MM.1S (cell line): ENCODE measurements at regions not wholly inside any gene's neighbourhood (a gene's known extent, or its start where the extent isn't known, plus 50 kb on each side); places are given as distances from the start of the nearest gene placed in this dataset.

Experiments used
- DNase-seq: peaks from one replicate; pipeline ENCODE4 v3.0.0-alpha.2; 2015
- H2AFZ ChIP-seq: fragments of 300-600 bp; sonication (generic); 2 replicates; pipeline ENCODE4 v1.6.0; 2016; ENCODE audit warnings: antibody characterized with exemption, low read length
- H3F3A ChIP-seq: fragments of 300-600 bp; sonication (generic); 2 replicates; pipeline ENCODE4 v1.6.1; 2016; ENCODE audit warnings: mild to moderate bottlenecking, antibody characterized with exemption, low read length, moderate library complexity, mixed read lengths; ENCODE audit not compliant: insufficient read depth
- H3K27ac ChIP-seq: fragments of 300-600 bp; sonication (generic); 2 replicates; pipeline ENCODE4 v1.5.1; 2016; ENCODE audit warnings: mild to moderate bottlenecking, low read length
- H3K27me3 ChIP-seq: fragments of 300-600 bp; sonication (generic); replicated peaks from 2 replicates; pipeline ENCODE4 v1.6.0; 2016; ENCODE audit warnings: low read length; ENCODE audit not compliant: insufficient read depth
- H3K36me3 ChIP-seq: fragments of 300-600 bp; sonication (generic); replicated peaks from 2 replicates; pipeline ENCODE4 v1.6.1; 2016; ENCODE audit warnings: mild to moderate bottlenecking, low read length, mixed read lengths; ENCODE audit not compliant: insufficient read depth
- H3K4me1 ChIP-seq: fragments of 300-600 bp; sonication (generic); 2 replicates; pipeline ENCODE4 v1.6.1; 2016; ENCODE audit warnings: low read length, mixed read lengths
- H3K4me2 ChIP-seq: fragments of 300-600 bp; sonication (generic); 2 replicates; pipeline ENCODE4 v1.6.0; 2016; ENCODE audit warnings: low read depth, low read length
- H3K4me3 ChIP-seq: fragments of 300-600 bp; sonication (generic); 2 replicates; pipeline ENCODE4 v1.5.1; 2016; ENCODE audit warnings: low read length, mixed read lengths
- H3K79me2 ChIP-seq: fragments of 300-600 bp; sonication (generic); 2 replicates; pipeline ENCODE4 v1.6.1; 2016; ENCODE audit warnings: mixed run types, low read length, mixed read lengths
- H3K9ac ChIP-seq: fragments of 300-600 bp; sonication (generic); 2 replicates; pipeline ENCODE4 v1.6.1; 2016; ENCODE audit warnings: low read length, mixed read lengths
- H3K9me2 ChIP-seq: fragments of 300-600 bp; sonication (generic); replicated peaks from 2 replicates; pipeline ENCODE4 v1.6.1; 2016; ENCODE audit warnings: mild to moderate bottlenecking, low read length, mixed read lengths; ENCODE audit not compliant: insufficient read depth
- H3K9me3 ChIP-seq: fragments of 300-600 bp; sonication (generic); replicated peaks from 2 replicates; pipeline ENCODE4 v1.6.1; 2016; ENCODE audit warnings: mild to moderate bottlenecking, low read length, mixed read lengths; ENCODE audit not compliant: insufficient read depth
- H4K20me1 ChIP-seq: fragments of 300-600 bp; sonication (generic); 2 replicates; pipeline ENCODE4 v1.6.1; 2016; ENCODE audit warnings: mild to moderate bottlenecking, low read length, moderate library complexity, mixed read lengths; ENCODE audit not compliant: insufficient read depth
- EZH2 ChIP-seq: fragments of 300-600 bp; sonication (generic); optimal IDR thresholded peaks from 2 replicates; pipeline ENCODE3; 2017; ENCODE audit warnings: low read depth, mild to moderate bottlenecking, antibody characterized with exemption, low read length, mixed read lengths
- EZH2phosphoT487 ChIP-seq: fragments of 300-600 bp; sonication (generic); IDR thresholded peaks from 2 replicates; pipeline ENCODE4 v1.6.1; 2018; ENCODE audit warnings: antibody characterized with exemption, low read length
- TF ChIP-seq, protein P1 (sequence below): fragments of 300-600 bp; sonication (generic); IDR thresholded peaks from 2 replicates; pipeline ENCODE4 v1.5.1; 2016; ENCODE audit warnings: antibody characterized with exemption, low read length, mixed read lengths

GRCh38 chr12:125271892-125272291 lies 206.7 kb downstream of the AACS start:
- Histone ChIP-seq H3K36me3 (no peaks in the 10 kb centered on the region), H3K9ac (no peak overlapping the region), H3K79me2 (no peaks in the 10 kb centered on the region), H3K9me3 (no peaks in the 10 kb centered on the region), H4K20me1 (no peaks in the 10 kb centered on the region), H3K4me3 (no peak overlapping the region), H3K27me3 (no peaks in the 10 kb centered on the region), H3K4me1 (no peaks in the 10 kb centered on the region), H3K9me2 (no peaks in the 10 kb centered on the region), H2AFZ (no peak overlapping the region), H3K4me2 (no peak overlapping the region), H3K27ac (no peak overlapping the region), H3F3A (no peaks in the 10 kb centered on the region)
- TF ChIP-seq EZH2phosphoT487 (no peak), EZH2 (no peak)
- TF ChIP-seq, protein P1, sequence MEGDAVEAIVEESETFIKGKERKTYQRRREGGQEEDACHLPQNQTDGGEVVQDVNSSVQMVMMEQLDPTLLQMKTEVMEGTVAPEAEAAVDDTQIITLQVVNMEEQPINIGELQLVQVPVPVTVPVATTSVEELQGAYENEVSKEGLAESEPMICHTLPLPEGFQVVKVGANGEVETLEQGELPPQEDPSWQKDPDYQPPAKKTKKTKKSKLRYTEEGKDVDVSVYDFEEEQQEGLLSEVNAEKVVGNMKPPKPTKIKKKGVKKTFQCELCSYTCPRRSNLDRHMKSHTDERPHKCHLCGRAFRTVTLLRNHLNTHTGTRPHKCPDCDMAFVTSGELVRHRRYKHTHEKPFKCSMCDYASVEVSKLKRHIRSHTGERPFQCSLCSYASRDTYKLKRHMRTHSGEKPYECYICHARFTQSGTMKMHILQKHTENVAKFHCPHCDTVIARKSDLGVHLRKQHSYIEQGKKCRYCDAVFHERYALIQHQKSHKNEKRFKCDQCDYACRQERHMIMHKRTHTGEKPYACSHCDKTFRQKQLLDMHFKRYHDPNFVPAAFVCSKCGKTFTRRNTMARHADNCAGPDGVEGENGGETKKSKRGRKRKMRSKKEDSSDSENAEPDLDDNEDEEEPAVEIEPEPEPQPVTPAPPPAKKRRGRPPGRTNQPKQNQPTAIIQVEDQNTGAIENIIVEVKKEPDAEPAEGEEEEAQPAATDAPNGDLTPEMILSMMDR = no peak
- DNase-seq = no peak

DNA sequence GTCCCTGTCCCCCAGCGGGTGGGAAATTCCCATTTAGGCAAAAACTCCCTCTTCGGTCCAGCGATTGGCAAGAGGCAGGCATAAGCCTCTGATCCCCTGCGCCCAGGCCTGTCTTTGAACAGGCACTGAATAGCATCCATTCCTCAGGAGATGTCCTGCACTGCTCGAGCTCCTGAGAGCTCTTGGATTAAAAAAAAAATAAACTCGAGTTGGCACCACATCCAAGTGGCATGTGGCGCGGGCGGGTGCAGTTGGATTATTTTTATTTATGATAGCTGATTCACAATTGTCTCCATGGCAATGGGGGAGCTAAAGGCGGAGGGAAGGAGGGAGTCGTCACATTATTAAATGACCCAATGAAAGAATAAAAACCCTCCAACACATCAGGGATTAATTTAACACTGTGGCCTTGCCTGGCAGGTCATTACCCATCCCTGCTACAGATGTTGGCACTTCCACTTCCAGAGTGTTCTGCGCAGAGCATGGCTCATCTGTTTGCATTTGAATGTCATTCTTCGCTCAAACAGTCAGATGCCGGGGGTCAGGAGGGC lies 207.2 kb downstream of the AACS start:
- Histone ChIP-seq H3K36me3 (no peaks in the 10 kb centered on the region), H3K4me3 (no peak overlapping the region), H3K9ac (no peak overlapping the region), H3K9me3 (no peaks in the 10 kb centered on the region), H3K9me2 (no peaks in the 10 kb centered on the region), H3K27ac (no peak overlapping the region), H4K20me1 (no peaks in the 10 kb centered on the region), H3K79me2 (no peaks in the 10 kb centered on the region), H3K27me3 (no peaks in the 10 kb centered on the region), H2AFZ (no peak overlapping the region), H3K4me1 (no peaks in the 10 kb centered on the region), H3F3A (no peaks in the 10 kb centered on the region), H3K4me2 (no peak overlapping the region)
- TF ChIP-seq EZH2phosphoT487 (no peak), EZH2 (no peak)
- TF ChIP-seq, protein P1 = no peak
- no peak for DNase-seq

- H3K4me3 ChIP-seq = no peak overlapping the region
- no peaks in the 10 kb centered on the region for H3K79me2 ChIP-seq
- no peaks in the 10 kb centered on the region for H3K36me3 ChIP-seq
- no peaks in the 10 kb centered on the region for H3K4me1 ChIP-seq
- H3F3A ChIP-seq = no peaks in the 10 kb centered on the region
- no peaks in the 10 kb centered on the region for H4K20me1 ChIP-seq
- no peaks in the 10 kb centered on the region for H3K9me3 ChIP-seq
- TF ChIP-seq, protein P1 = no peak
- no peak for TF ChIP-seq EZH2
- TF ChIP-seq EZH2phosphoT487 = no peak
- no peak for DNase-seq
- no peak overlapping the region for H3K9ac ChIP-seq
- no peak overlapping the region for H2AFZ ChIP-seq
- no peaks in the 10 kb centered on the region for H3K9me2 ChIP-seq
- H3K27me3 ChIP-seq = no peaks in the 10 kb centered on the region
- no peak overlapping the region for H3K27ac ChIP-seq
- no peak overlapping the region for H3K4me2 ChIP-seq
These were observed 211.3 kb downstream of the AACS start for GRCh38 chr12:125276567-125276966.
